NCI-H2196 (cell line): ENCODE measurements at regions not wholly inside any gene's neighbourhood (a gene's known extent, or its start where the extent isn't known, plus 50 kb on each side); places are given as distances from the start of the nearest gene placed in this dataset.
"Not testable (repeated sequence)": the region's sequence is repeated elsewhere in the genome, so short reads cannot be mapped to it uniquely, and the experiment has no call there.

ENCODE experiments used
- DNase-seq: peaks from one replicate; lab custom pipeline; 2025; ENCODE audit not compliant: unreplicated experiment; lab: John Stamatoyannopoulos, UW

- DNase-seq: not testable (repeated sequence)
Measured at GRCh38 chr16:29355339-29356059, 51.0 kb downstream of the NPIPB11 start.

GRCh38 chr16:29354449-29354848, 52.1 kb downstream of the NPIPB11 start:
- not testable (repeated sequence) for DNase-seq

GRCh38 chr16:29352617-29352999, 53.9 kb downstream of the NPIPB11 start:
- DNase-seq: not testable (repeated sequence)

GRCh38 chr16:29351970-29352616, 54.4 kb downstream of the NPIPB11 start:
- not testable (repeated sequence) for DNase-seq

GRCh38 chr16:29351271-29351969, 55.1 kb downstream of the NPIPB11 start:
- DNase-seq: not testable (repeated sequence)

- not testable (repeated sequence) for DNase-seq
Measured at GRCh38 chr16:29349966-29350365, 56.5 kb downstream of the NPIPB11 start.

GRCh38 chr16:29348748-29349147, 57.8 kb downstream of the NPIPB11 start:
- not testable (repeated sequence) for DNase-seq

- DNase-seq: not testable (repeated sequence)
Measured at GRCh38 chr16:29348123-29348690, 58.3 kb downstream of the NPIPB11 start.

- DNase-seq: not testable (repeated sequence)
Measured at GRCh38 chr16:29346796-29347580, 59.5 kb downstream of the NPIPB11 start.

- DNase-seq: not testable (repeated sequence)
Measured at GRCh38 chr16:29346203-29346602, 60.3 kb downstream of the NPIPB11 start.

- DNase-seq: not testable (repeated sequence)
Measured at GRCh38 chr16:29342937-29343336, 63.6 kb downstream of the NPIPB11 start.

GRCh38 chr16:29340779-29341438, 65.6 kb downstream of the NPIPB11 start:
- DNase-seq: not testable (repeated sequence)

- not testable (repeated sequence) for DNase-seq
Measured at GRCh38 chr16:29340235-29340634, 66.3 kb downstream of the NPIPB11 start.

GRCh38 chr16:29338821-29339700, 67.5 kb downstream of the NPIPB11 start:
- DNase-seq: not testable (repeated sequence)

- not testable (repeated sequence) for DNase-seq
Measured at GRCh38 chr16:29337385-29337901, 69.1 kb downstream of the NPIPB11 start.

GRCh38 chr16:29335549-29335846, 71.0 kb downstream of the NPIPB11 start:
- DNase-seq: not testable (repeated sequence)

GRCh38 chr16:29334776-29335548, 71.5 kb downstream of the NPIPB11 start:
- DNase-seq: not testable (repeated sequence)

GRCh38 chr16:29333492-29334097, 72.9 kb downstream of the NPIPB11 start:
- not testable (repeated sequence) for DNase-seq
